Gastrocnemius medialis (tissue), 4 donors: ENCODE measurements at regions not wholly inside any gene's neighbourhood (a gene's known extent, or its start where the extent isn't known, plus 50 kb on each side); places are given as distances from the start of the nearest gene placed in this dataset.

Experiments
- ATAC-seq, 2 donors: fragments of 150-250 bp; one replicate each; pipeline ENCODE4 v1.9.1; 2016
- DNase-seq, 2 donors: peaks; one replicate each; pipeline ENCODE4 v3.0.0-alpha.2; 2019
- H3K27ac ChIP-seq, 4 donors: fragments of 200-600 bp; sonication (generic); 1 replicate in 1 of 4; 2 replicates in 3 of 4; pipeline ENCODE4 v1.5.1; 2016 to 2018; ENCODE audit warnings: mild to moderate bottlenecking in 2 of 4, moderate library complexity in 1 of 4
- H3K27me3 ChIP-seq, 3 donors: fragments of 200-600 bp; sonication (generic) in 2 of 3; 1 replicate in 1 of 3; 2 replicates in 2 of 3; pipeline versions ENCODE4 v1.5.1 to v1.6.0; 2016 to 2019; ENCODE audit warnings: mild to moderate bottlenecking in 1 of 3, moderate library complexity in 1 of 3
- H3K36me3 ChIP-seq, 2 donors: fragments of 200-600 bp; sonication (generic) in 1 of 2; one replicate each; pipeline ENCODE4 v1.5.1; 2017 to 2018
- H3K4me1 ChIP-seq, 2 donors: fragments of 200-600 bp; sonication (generic) in 1 of 2; one replicate each; pipeline ENCODE4 v1.5.1; 2016 to 2017; ENCODE audit warnings: mild to moderate bottlenecking in 2 of 2
- H3K4me3 ChIP-seq, 4 donors: fragments of 200-600 bp; sonication (generic) in 3 of 4; 1 replicate in 1 of 4; 2 replicates in 3 of 4; pipeline ENCODE4 v1.5.1; 2016 to 2019; ENCODE audit warnings: mild to moderate bottlenecking in 2 of 4
- H3K9me3 ChIP-seq, 3 donors: fragments of 200-600 bp; sonication (generic) in 2 of 3; 1 replicate in 1 of 3; 2 replicates in 2 of 3; pipeline ENCODE4 v1.5.1; 2016 to 2019
- POLR2A ChIP-seq, 2 donors: fragments of 450-650 bp; IDR thresholded peaks; one replicate each; pipeline ENCODE4 v1.6.1; 2017; ENCODE audit warnings: antibody characterized with exemption in 2 of 2, mild to moderate bottlenecking in 2 of 2, moderate library complexity in 2 of 2
- in situ Hi-C, 4 donors: fragments of 200-750 bp; cut with MboI; loops; one replicate each; pipeline versions ENCODE4 v1.15.0 to v1.8.0; 2017; ENCODE audit warnings: low sequenced_read_pairs in 4 of 4
- intact Hi-C: fragments of 100-400 bp; cut with DNase I; formaldehyde crosslinking; loops from one replicate; pipeline ENCODE4 v1.15.1; 2023; ENCODE audit warnings: low total_unique reads
- TF ChIP-seq, protein P1 (sequence below), 5 experiments: fragments of 450-650 bp in 3 of 5; fragments of 200-600 bp in 2 of 5; sonication (generic) in 2 of 5; IDR thresholded peaks in 4 of 5; conservative IDR thresholded peaks in 1 of 5; 1 replicate in 4 of 5; 2 replicates in 1 of 5; pipeline ENCODE4 v1.5.1; 2016 to 2019; ENCODE audit warnings: antibody characterized with exemption in 5 of 5, mild to moderate bottlenecking in 3 of 5, moderate library complexity in 3 of 5

DNA sequence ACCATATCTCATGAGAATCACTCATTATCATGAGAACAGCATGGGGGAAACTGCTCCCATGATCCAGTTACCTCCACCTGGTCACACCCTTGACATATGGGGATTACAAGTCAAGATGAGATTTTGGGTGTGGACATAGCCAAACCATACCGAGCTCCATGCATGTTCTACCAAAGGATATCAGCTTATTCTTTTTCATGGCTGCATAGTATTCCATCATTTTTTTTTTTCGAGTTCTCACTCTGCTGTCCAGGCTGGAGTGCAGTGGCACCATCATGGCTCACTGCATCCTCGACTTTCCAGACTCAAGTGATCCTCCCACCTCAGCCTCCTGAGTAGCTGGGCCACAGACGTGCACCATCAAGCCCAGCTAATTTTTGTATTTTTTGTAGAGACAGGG, 668.3 kb downstream of the GATA3 start:
- no peaks in the 10 kb centered on the region for H3K36me3 ChIP-seq
- ATAC-seq (no peak), DNase-seq (no peak)
- in situ Hi-C loops, result no loop called here
- no peak overlapping the region for H3K27ac ChIP-seq
- no peak for TF ChIP-seq POLR2A (IDR thresholded peaks at IDR 0.05)
- TF ChIP-seq, protein P1, sequence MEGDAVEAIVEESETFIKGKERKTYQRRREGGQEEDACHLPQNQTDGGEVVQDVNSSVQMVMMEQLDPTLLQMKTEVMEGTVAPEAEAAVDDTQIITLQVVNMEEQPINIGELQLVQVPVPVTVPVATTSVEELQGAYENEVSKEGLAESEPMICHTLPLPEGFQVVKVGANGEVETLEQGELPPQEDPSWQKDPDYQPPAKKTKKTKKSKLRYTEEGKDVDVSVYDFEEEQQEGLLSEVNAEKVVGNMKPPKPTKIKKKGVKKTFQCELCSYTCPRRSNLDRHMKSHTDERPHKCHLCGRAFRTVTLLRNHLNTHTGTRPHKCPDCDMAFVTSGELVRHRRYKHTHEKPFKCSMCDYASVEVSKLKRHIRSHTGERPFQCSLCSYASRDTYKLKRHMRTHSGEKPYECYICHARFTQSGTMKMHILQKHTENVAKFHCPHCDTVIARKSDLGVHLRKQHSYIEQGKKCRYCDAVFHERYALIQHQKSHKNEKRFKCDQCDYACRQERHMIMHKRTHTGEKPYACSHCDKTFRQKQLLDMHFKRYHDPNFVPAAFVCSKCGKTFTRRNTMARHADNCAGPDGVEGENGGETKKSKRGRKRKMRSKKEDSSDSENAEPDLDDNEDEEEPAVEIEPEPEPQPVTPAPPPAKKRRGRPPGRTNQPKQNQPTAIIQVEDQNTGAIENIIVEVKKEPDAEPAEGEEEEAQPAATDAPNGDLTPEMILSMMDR (IDR thresholded peaks at IDR 0.05 in 4 of 5, conservative IDR thresholded peaks at IDR 0.05 in 1 of 5), result no peak
- H3K9me3 ChIP-seq, result no peaks in the 10 kb centered on the region
- no peak overlapping the region for H3K4me3 ChIP-seq
- intact Hi-C loops, result no loop called here
- no peaks in the 10 kb centered on the region for H3K4me1 ChIP-seq
- H3K27me3 ChIP-seq, result no peaks in the 10 kb centered on the region

DNA sequence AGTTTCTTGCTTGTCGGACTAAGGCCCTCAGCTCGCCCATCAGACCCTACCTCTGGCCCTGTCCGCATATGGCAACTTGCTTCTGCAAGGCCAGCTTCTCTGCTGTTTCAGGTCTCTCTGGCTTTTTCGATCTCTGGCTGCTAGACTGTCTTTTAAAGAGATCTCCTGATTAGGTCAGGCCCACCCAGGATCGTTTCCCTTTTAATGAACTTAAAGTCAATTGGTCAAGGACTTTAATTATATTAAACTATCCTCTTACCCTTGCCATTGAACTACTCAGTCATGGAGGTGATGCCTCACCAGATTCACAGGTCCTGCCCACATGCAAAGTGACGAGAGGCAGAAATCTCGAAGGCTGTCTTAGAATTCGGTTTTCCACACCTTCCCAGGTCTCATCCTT, 670.9 kb downstream of the GATA3 start:
- H3K27ac ChIP-seq, result no peak overlapping the region
- intact Hi-C loops (no loop called here), in situ Hi-C loops (no loop called here)
- TF ChIP-seq POLR2A (IDR thresholded peaks at IDR 0.05), result no peak
- TF ChIP-seq, protein P1 (IDR thresholded peaks at IDR 0.05 in 4 of 5, conservative IDR thresholded peaks at IDR 0.05 in 1 of 5), result no peak
- H3K36me3 ChIP-seq, result no peaks in the 10 kb centered on the region
- no peaks in the 10 kb centered on the region for H3K9me3 ChIP-seq
- ATAC-seq, result no peak
- DNase-seq, result no peak
- H3K27me3 ChIP-seq, result no peaks in the 10 kb centered on the region
- no peak overlapping the region for H3K4me3 ChIP-seq
- no peaks in the 10 kb centered on the region for H3K4me1 ChIP-seq

DNA sequence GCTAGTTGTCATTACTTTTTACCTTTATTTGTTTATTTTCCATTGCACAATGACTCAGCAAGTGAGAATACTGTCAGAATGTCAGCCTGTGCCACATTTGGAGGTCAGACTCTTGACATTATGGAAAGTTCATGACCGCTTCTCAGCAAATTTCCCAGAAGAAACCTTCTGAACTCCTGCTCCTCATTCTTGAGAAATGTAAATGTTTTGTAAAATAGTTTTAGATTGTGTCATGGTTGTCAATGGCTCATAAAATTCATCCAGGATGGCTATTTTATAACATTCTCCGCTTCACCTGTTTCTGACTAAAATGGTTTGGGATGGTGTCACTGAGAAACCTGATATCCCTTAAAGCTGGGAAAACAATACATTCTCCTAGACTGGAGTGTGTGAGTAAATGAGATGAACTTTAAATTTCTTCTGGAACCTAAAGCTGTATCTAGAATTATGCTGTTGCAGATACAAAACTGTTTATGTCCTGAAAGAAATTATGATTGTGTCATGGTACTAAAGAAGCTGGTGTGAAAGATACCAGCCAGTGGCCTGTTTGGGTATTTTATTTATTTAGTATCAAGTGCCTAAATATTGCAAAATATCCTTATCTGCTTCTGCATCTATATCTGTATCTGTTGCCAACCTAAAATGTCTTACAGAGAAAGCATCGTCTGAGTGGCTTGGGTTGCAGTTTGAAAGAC, 671.7 kb downstream of the GATA3 start:
- no peaks in the 10 kb centered on the region for H3K4me1 ChIP-seq
- H3K27me3 ChIP-seq, result no peaks in the 10 kb centered on the region
- H3K27ac ChIP-seq, result no peak overlapping the region
- DNase-seq, result no peak
- H3K4me3 ChIP-seq, result no peak overlapping the region
- intact Hi-C loops, result no loop called here
- no peaks in the 10 kb centered on the region for H3K9me3 ChIP-seq
- TF ChIP-seq, protein P1 (IDR thresholded peaks at IDR 0.05 in 4 of 5, conservative IDR thresholded peaks at IDR 0.05 in 1 of 5), result no peak
- TF ChIP-seq POLR2A (IDR thresholded peaks at IDR 0.05), result no peak
- no peak for ATAC-seq
- in situ Hi-C loops, result no loop called here
- no peaks in the 10 kb centered on the region for H3K36me3 ChIP-seq

DNA sequence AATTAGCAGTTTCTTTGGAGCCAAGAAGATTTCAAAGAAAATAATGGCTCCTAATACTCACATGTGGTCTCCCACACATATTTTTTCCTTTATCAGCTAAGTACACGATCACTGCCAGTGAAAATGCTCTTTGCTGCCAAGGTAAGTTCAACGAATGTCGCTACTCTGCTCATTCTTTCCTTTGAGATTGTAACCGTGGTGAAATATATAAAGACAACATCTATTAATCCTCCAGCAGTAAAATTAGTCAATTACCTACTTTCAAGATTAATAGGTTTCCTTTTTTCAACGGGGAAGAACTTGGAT, 672.2 kb downstream of the GATA3 start:
- TF ChIP-seq, protein P1 (IDR thresholded peaks at IDR 0.05 in 4 of 5, conservative IDR thresholded peaks at IDR 0.05 in 1 of 5), result no peak
- TF ChIP-seq POLR2A (IDR thresholded peaks at IDR 0.05), result no peak
- in situ Hi-C loops, result no loop called here
- intact Hi-C loops, result no loop called here
- no peak overlapping the region for H3K4me3 ChIP-seq
- no peaks in the 10 kb centered on the region for H3K27me3 ChIP-seq
- no peak overlapping the region for H3K27ac ChIP-seq
- ATAC-seq (no peak), DNase-seq (no peak)
- H3K9me3 ChIP-seq, result no peaks in the 10 kb centered on the region
- H3K4me1 ChIP-seq, result no peaks in the 10 kb centered on the region
- H3K36me3 ChIP-seq, result no peaks in the 10 kb centered on the region
